ENCODE measurements at regions not wholly inside any gene's neighbourhood (a gene's known extent, or its start where the extent isn't known, plus 50 kb on each side); places are given as distances from the start of the nearest gene placed in this dataset.

- ChIA-PET CTCF (no interaction called here), POLR2A (no interaction called here)
- H3K36me3 Mint-ChIP-seq (ENCODE audit: low read depth), result no peaks in the 10 kb centered on the region
- no peak overlapping the region for H3K27ac Mint-ChIP-seq
- H3K4me1 Mint-ChIP-seq, result no peaks in the 10 kb centered on the region
- peaks cover 2% of the 10 kb centered on the region for H3K27me3 Mint-ChIP-seq
- H3K4me3 Mint-ChIP-seq, result no peak overlapping the region
- peaks cover 6% of the 10 kb centered on the region for H3K9me3 Mint-ChIP-seq
- no peak for DNase-seq
These were observed 128.9 kb upstream of the ATP1B1 start for GRCh38 chr1:168977618-168978017.

GRCh38 chr1:168979276-168979675 lies 127.2 kb upstream of the ATP1B1 start:
- POLR2A ChIA-PET, result no interaction called here
- peaks cover 6% of the 10 kb centered on the region for H3K9me3 Mint-ChIP-seq
- no peaks in the 10 kb centered on the region for H3K4me1 Mint-ChIP-seq
- H3K27me3 Mint-ChIP-seq, result peaks cover 2% of the 10 kb centered on the region
- no peak overlapping the region for H3K27ac Mint-ChIP-seq
- CTCF ChIA-PET, result no interaction called here
- H3K4me3 Mint-ChIP-seq, result no peak overlapping the region
- H3K36me3 Mint-ChIP-seq (ENCODE audit: low read depth), result no peaks in the 10 kb centered on the region
- DNase-seq, result no peak

GRCh38 chr1:168980180-168980579 lies 126.3 kb upstream of the ATP1B1 start:
- no peak for DNase-seq
- CTCF ChIA-PET, result no interaction called here
- Mint-ChIP-seq H3K4me1 (no peaks in the 10 kb centered on the region), H3K9me3 (peaks cover 6% of the 10 kb centered on the region), H3K4me3 (no peak overlapping the region), H3K27me3 (peaks cover 2% of the 10 kb centered on the region), H3K27ac (no peak overlapping the region), H3K36me3 (ENCODE audit: low read depth) (no peaks in the 10 kb centered on the region)
- POLR2A ChIA-PET, result no interaction called here

- DNase-seq, result no peak
- H3K4me1 Mint-ChIP-seq, result no peaks in the 10 kb centered on the region
- ChIA-PET CTCF (no interaction called here), POLR2A (no interaction called here)
- peaks cover 6% of the 10 kb centered on the region for H3K9me3 Mint-ChIP-seq
- H3K36me3 Mint-ChIP-seq (ENCODE audit: low read depth), result no peaks in the 10 kb centered on the region
- no peak overlapping the region for H3K27ac Mint-ChIP-seq
- peaks cover 2% of the 10 kb centered on the region for H3K27me3 Mint-ChIP-seq
- H3K4me3 Mint-ChIP-seq, result no peak overlapping the region
These were observed 125.8 kb upstream of the ATP1B1 start for GRCh38 chr1:168980656-168981055.

GRCh38 chr1:168982778-168983177 lies 123.7 kb upstream of the ATP1B1 start:
- H3K9me3 Mint-ChIP-seq, result peaks cover 6% of the 10 kb centered on the region

GRCh38 chr1:168987330-168987729 lies 119.2 kb upstream of the ATP1B1 start:
- H3K36me3 Mint-ChIP-seq (ENCODE audit: low read depth), result no peaks in the 10 kb centered on the region
- CTCF ChIA-PET, result no interaction called here

More at GRCh38 chr1:168982778-168983177, 123.7 kb upstream of the ATP1B1 start:
- no peak overlapping the region for H3K4me3 Mint-ChIP-seq
- ChIA-PET POLR2A (no interaction called here), CTCF (no interaction called here)
- H3K36me3 Mint-ChIP-seq (ENCODE audit: low read depth), result no peaks in the 10 kb centered on the region
- no peaks in the 10 kb centered on the region for H3K4me1 Mint-ChIP-seq
- no peak overlapping the region for H3K27ac Mint-ChIP-seq
- DNase-seq, result no peak
- H3K27me3 Mint-ChIP-seq, result peaks cover 2% of the 10 kb centered on the region

GRCh38 chr1:168987923-168988322 lies 118.6 kb upstream of the ATP1B1 start:
- peaks cover 2% of the 10 kb centered on the region for H3K27me3 Mint-ChIP-seq
- H3K4me1 Mint-ChIP-seq, result peaks cover 3% of the 10 kb centered on the region
- H3K27ac Mint-ChIP-seq, result no peak overlapping the region
- H3K36me3 Mint-ChIP-seq (ENCODE audit: low read depth), result no peaks in the 10 kb centered on the region
- H3K9me3 Mint-ChIP-seq, result no peaks in the 10 kb centered on the region
- CTCF ChIA-PET, result no interaction called here
- POLR2A ChIA-PET, result no interaction called here
- no peak overlapping the region for H3K4me3 Mint-ChIP-seq
- no peak for DNase-seq

More at GRCh38 chr1:168987330-168987729, 119.2 kb upstream of the ATP1B1 start:
- Mint-ChIP-seq H3K27me3 (peaks cover 2% of the 10 kb centered on the region), H3K9me3 (no peaks in the 10 kb centered on the region), H3K27ac (no peak overlapping the region), H3K4me1 (peaks cover 3% of the 10 kb centered on the region), H3K4me3 (no peak overlapping the region)
- no peak for DNase-seq
- POLR2A ChIA-PET, result no interaction called here

GRCh38 chr1:168989985-168990384 lies 116.5 kb upstream of the ATP1B1 start:
- ChIA-PET POLR2A (no interaction called here), CTCF (no interaction called here)
- no peaks in the 10 kb centered on the region for H3K36me3 Mint-ChIP-seq (ENCODE audit: low read depth)
- no peaks in the 10 kb centered on the region for H3K9me3 Mint-ChIP-seq
- no peak overlapping the region for H3K4me3 Mint-ChIP-seq
- peaks cover 2% of the 10 kb centered on the region for H3K27me3 Mint-ChIP-seq
- H3K27ac Mint-ChIP-seq, result no peak overlapping the region
- peaks cover 3% of the 10 kb centered on the region for H3K4me1 Mint-ChIP-seq
- DNase-seq, result no peak

GRCh38 chr1:168991667-168992475 lies 114.6 kb upstream of the ATP1B1 start:
- H3K9me3 Mint-ChIP-seq, result no peaks in the 10 kb centered on the region
- H3K4me1 Mint-ChIP-seq, result peaks cover 3% of the 10 kb centered on the region
- DNase-seq, result no peak
- H3K27me3 Mint-ChIP-seq, result peaks cover 4% of the 10 kb centered on the region
- H3K4me3 Mint-ChIP-seq, result no peak overlapping the region
- ChIA-PET CTCF (no interaction called here), POLR2A (no interaction called here)
- H3K36me3 Mint-ChIP-seq (ENCODE audit: low read depth), result no peaks in the 10 kb centered on the region
- H3K27ac Mint-ChIP-seq, result no peak overlapping the region

- H3K9me3 Mint-ChIP-seq, result peaks cover 3% of the 10 kb centered on the region
- no peak for DNase-seq
- H3K27ac Mint-ChIP-seq, result no peak overlapping the region
- POLR2A ChIA-PET, result no interaction called here
- H3K4me3 Mint-ChIP-seq, result no peak overlapping the region
- H3K27me3 Mint-ChIP-seq, result peaks cover 3% of the 10 kb centered on the region
- H3K36me3 Mint-ChIP-seq (ENCODE audit: low read depth), result peaks cover 2% of the 10 kb centered on the region
- H3K4me1 Mint-ChIP-seq, result peaks cover 1% of the 10 kb centered on the region
- CTCF ChIA-PET, result no interaction called here
These were observed 105.1 kb upstream of the ATP1B1 start for GRCh38 chr1:169001353-169001752.

- CTCF ChIA-PET, result no interaction called here
- no peaks in the 10 kb centered on the region for H3K4me1 Mint-ChIP-seq
- no peak for DNase-seq
- peaks cover 3% of the 10 kb centered on the region for H3K9me3 Mint-ChIP-seq
- peaks cover 2% of the 10 kb centered on the region for H3K27me3 Mint-ChIP-seq
- no peaks in the 10 kb centered on the region for H3K36me3 Mint-ChIP-seq (ENCODE audit: low read depth)
- H3K27ac Mint-ChIP-seq, result no peak overlapping the region
- H3K4me3 Mint-ChIP-seq, result no peak overlapping the region
- POLR2A ChIA-PET, result no interaction called here
These were observed 102.5 kb upstream of the ATP1B1 start for GRCh38 chr1:169003864-169004516.

- Mint-ChIP-seq H3K4me1 (no peaks in the 10 kb centered on the region), H3K27me3 (peaks cover 3% of the 10 kb centered on the region)
- DNase-seq, result no peak
These were observed 100.7 kb upstream of the ATP1B1 start for GRCh38 chr1:169005776-169006175.

GRCh38 chr1:169009666-169010065 lies 96.8 kb upstream of the ATP1B1 start:
- no peak overlapping the region for H3K27ac Mint-ChIP-seq
- peaks cover 4% of the 10 kb centered on the region for H3K4me1 Mint-ChIP-seq
- ChIA-PET POLR2A (no interaction called here), CTCF (no interaction called here)
- H3K36me3 Mint-ChIP-seq (ENCODE audit: low read depth), result no peaks in the 10 kb centered on the region
- no peaks in the 10 kb centered on the region for H3K9me3 Mint-ChIP-seq
- no peak for DNase-seq
- H3K27me3 Mint-ChIP-seq, result peaks cover 1% of the 10 kb centered on the region
- no peak overlapping the region for H3K4me3 Mint-ChIP-seq

More at GRCh38 chr1:169005776-169006175, 100.7 kb upstream of the ATP1B1 start:
- Mint-ChIP-seq H3K9me3 (no peaks in the 10 kb centered on the region), H3K4me3 (no peak overlapping the region), H3K36me3 (ENCODE audit: low read depth) (no peaks in the 10 kb centered on the region), H3K27ac (no peak overlapping the region)
- ChIA-PET CTCF (no interaction called here), POLR2A (no interaction called here)

GRCh38 chr1:169012416-169012815 lies 94.1 kb upstream of the ATP1B1 start:
- POLR2A ChIA-PET, result no interaction called here
- Mint-ChIP-seq H3K9me3 (no peaks in the 10 kb centered on the region), H3K4me1 (peaks cover 4% of the 10 kb centered on the region), H3K36me3 (ENCODE audit: low read depth) (no peaks in the 10 kb centered on the region), H3K27me3 (peaks cover 1% of the 10 kb centered on the region), H3K4me3 (no peak overlapping the region), H3K27ac (no peak overlapping the region)
- CTCF ChIA-PET, result no interaction called here
- DNase-seq, result no peak
